ENCODE measurements at regions not wholly inside any gene's neighbourhood (a gene's known extent, or its start where the extent isn't known, plus 50 kb on each side); places are given as distances from the start of the nearest gene placed in this dataset.

DNA sequence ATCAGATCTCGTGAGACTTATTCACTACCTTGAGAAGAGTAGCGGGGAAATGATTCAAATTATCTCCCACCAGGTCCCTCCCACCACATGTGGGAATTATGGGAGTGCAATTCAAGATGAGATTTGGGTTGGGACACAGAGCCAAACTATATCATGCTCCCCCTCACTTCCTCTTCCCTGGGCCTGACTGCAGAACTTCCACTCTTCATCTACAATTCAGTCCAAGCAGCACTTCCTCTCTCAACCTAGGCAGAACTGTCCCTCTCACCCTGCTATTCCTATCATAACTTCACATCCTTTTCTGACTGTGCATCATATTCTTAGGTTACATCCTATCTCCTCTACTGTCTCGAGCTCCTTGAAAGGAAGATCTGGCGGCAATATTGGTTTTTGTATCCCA, 184.0 kb upstream of the HDDC2 start:
- TF ChIP-seq CTCF (IDR thresholded peaks at IDR 0.05; ENCODE audit: low read depth, low read length) (no peak), EZH2phosphoT487 (IDR thresholded peaks at IDR 0.05; ENCODE audit: low read depth) (no peak)

All from OCI-LY3 (cell line).